HL-60 (cell line): ENCODE measurements at regions not wholly inside any gene's neighbourhood (a gene's known extent, or its start where the extent isn't known, plus 50 kb on each side); places are given as distances from the start of the nearest gene placed in this dataset.
"Not testable (repeated sequence)": the region's sequence is repeated elsewhere in the genome, so short reads cannot be mapped to it uniquely, and the experiment has no call there.

Experiments used
- DNase-seq, 2 experiments: peaks; one replicate each; pipeline ENCODE4 v3.0.0-alpha.2; 2010 to 2020; ENCODE audit warnings: low read depth in 1 of 2, low spot score in 1 of 2
- H3K27ac ChIP-seq: fragments of 250-450 bp; sonication (Bioruptor Pico); replicated peaks from 2 replicates; pipeline ENCODE4 v1.5.1; 2020; ENCODE audit warnings: mild to moderate bottlenecking, moderate library complexity
- H3K27me3 ChIP-seq: fragments of 250-450 bp; sonication (Bioruptor Pico); 2 replicates; pipeline ENCODE4 v1.5.1; 2021; ENCODE audit warnings: mild to moderate bottlenecking, moderate library complexity; ENCODE audit not compliant: insufficient read depth, poor library complexity, severe bottlenecking
- H3K4me3 ChIP-seq: replicated peaks from 2 replicates; pipeline ENCODE4 v1.5.1; 2011; ENCODE audit warnings: mild to moderate bottlenecking, control low read depth, low read length; ENCODE audit not compliant: insufficient read depth
- CTCF ChIP-seq: IDR thresholded peaks from one replicate; pipeline ENCODE4 v1.5.1; 2011; ENCODE audit warnings: low read length, control low read depth, inconsistent platforms; ENCODE audit not compliant: insufficient read depth
- GABPA ChIP-seq: IDR thresholded peaks from 2 replicates; pipeline ENCODE4 v1.6.1; 2012; ENCODE audit warnings: low read depth
- POLR2AphosphoS5 ChIP-seq: IDR thresholded peaks from 2 replicates; pipeline ENCODE4 v1.6.1; 2012; ENCODE audit warnings: low read depth
- SPI1 ChIP-seq: IDR thresholded peaks from 2 replicates; pipeline ENCODE4 v1.6.1; 2012; ENCODE audit warnings: low read depth, mild to moderate bottlenecking, borderline replicate concordance
- TF ChIP-seq, protein P1 (sequence below): IDR thresholded peaks from 2 replicates; pipeline ENCODE4 v1.6.1; 2012; ENCODE audit warnings: low read depth; ENCODE audit not compliant: insufficient replicate concordance

DNA sequence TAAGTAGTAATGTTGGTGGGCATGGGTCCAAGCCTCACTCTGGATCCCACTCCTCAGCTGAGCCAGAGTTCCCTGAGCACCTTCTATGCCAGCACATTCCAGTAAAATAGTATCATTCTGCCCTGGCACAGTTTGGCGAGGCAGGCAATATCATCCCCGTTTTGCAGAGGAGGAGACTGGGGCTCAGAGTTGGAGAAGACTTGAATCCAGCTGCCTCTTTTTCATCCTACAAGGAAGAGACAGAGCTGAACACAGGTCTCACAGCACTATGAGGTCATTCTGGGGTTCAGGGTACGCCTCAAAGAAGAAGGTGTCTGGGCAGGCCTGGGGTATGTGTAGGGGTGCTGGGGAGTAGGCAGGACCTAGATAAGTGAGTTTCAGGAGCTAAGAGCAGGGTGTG lies 103.9 kb upstream of the STX18 start:
- DNase-seq: no peak
- Histone ChIP-seq H3K4me3 (no peak overlapping the region), H3K27me3 (no peaks in the 10 kb centered on the region), H3K27ac (no peak overlapping the region)
- TF ChIP-seq GABPA (no peak), SPI1 (no peak), CTCF (no peak), POLR2AphosphoS5 (no peak)
- TF ChIP-seq, protein P1, sequence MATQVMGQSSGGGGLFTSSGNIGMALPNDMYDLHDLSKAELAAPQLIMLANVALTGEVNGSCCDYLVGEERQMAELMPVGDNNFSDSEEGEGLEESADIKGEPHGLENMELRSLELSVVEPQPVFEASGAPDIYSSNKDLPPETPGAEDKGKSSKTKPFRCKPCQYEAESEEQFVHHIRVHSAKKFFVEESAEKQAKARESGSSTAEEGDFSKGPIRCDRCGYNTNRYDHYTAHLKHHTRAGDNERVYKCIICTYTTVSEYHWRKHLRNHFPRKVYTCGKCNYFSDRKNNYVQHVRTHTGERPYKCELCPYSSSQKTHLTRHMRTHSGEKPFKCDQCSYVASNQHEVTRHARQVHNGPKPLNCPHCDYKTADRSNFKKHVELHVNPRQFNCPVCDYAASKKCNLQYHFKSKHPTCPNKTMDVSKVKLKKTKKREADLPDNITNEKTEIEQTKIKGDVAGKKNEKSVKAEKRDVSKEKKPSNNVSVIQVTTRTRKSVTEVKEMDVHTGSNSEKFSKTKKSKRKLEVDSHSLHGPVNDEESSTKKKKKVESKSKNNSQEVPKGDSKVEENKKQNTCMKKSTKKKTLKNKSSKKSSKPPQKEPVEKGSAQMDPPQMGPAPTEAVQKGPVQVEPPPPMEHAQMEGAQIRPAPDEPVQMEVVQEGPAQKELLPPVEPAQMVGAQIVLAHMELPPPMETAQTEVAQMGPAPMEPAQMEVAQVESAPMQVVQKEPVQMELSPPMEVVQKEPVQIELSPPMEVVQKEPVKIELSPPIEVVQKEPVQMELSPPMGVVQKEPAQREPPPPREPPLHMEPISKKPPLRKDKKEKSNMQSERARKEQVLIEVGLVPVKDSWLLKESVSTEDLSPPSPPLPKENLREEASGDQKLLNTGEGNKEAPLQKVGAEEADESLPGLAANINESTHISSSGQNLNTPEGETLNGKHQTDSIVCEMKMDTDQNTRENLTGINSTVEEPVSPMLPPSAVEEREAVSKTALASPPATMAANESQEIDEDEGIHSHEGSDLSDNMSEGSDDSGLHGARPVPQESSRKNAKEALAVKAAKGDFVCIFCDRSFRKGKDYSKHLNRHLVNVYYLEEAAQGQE: no peak

DNA sequence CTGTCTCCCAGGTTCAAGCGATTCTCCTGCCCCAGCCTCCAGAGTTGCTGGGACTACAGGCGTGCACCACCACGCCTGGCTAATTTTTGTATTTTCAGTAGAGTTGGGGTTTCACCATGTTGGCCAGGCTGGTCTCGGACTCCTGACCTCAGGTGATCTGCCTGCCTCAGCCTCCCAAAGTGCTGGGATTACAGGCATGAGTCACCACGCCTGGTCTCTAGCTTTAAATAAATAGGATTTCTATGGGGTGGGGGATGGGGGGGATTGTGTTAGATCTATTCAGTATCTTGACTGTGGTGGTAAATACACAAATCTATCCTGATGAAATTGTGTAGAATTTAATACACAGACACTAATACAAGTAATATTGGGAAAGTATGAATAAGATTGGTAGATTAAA lies 102.4 kb upstream of the STX18 start:
- not testable (repeated sequence) for H3K27ac ChIP-seq, H3K4me3 ChIP-seq, H3K27me3 ChIP-seq, DNase-seq

GRCh38 chr4:4643743-4644142 lies 101.9 kb upstream of the STX18 start:
- H3K4me3 ChIP-seq, H3K27me3 ChIP-seq, DNase-seq, H3K27ac ChIP-seq: not testable (repeated sequence)

GRCh38 chr4:4643306-4643705 lies 101.5 kb upstream of the STX18 start:
- Histone ChIP-seq H3K4me3 (no peak overlapping the region), H3K27me3 (no peaks in the 10 kb centered on the region), H3K27ac (no peak overlapping the region)
- DNase-seq: no peak
- no peak for TF ChIP-seq CTCF
- TF ChIP-seq, protein P1: no peak
- no peak for TF ChIP-seq GABPA
- TF ChIP-seq POLR2AphosphoS5: no peak
- no peak for TF ChIP-seq SPI1

GRCh38 chr4:4642496-4643000 lies 100.7 kb upstream of the STX18 start:
- H3K27ac ChIP-seq: no peak overlapping the region
- TF ChIP-seq SPI1 (no peak), GABPA (no peak), POLR2AphosphoS5 (no peak), CTCF (no peak)
- TF ChIP-seq, protein P1: no peak
- H3K27me3 ChIP-seq: no peaks in the 10 kb centered on the region
- H3K4me3 ChIP-seq: no peak overlapping the region
- DNase-seq: no peak
